ENCODE measurements at regions not wholly inside any gene's neighbourhood (a gene's known extent, or its start where the extent isn't known, plus 50 kb on each side); places are given as distances from the start of the nearest gene placed in this dataset.

GRCh38 chr20:24207803-24208300 is 219.3 kb upstream of the GGTLC1 start:
- TF ChIP-seq CTCF (conservative IDR thresholded peaks at IDR 0.05 in 1 of 2, IDR thresholded peaks at IDR 0.05 in 1 of 2; ENCODE audit: low read depth in 1 of 2, low read length in 2 of 2) (no peak), EZH2 (IDR thresholded peaks at IDR 0.05; ENCODE audit: low read length, missing control alignments) (no peak)
